ENCODE measurements at regions not wholly inside any gene's neighbourhood (a gene's known extent, or its start where the extent isn't known, plus 50 kb on each side); places are given as distances from the start of the nearest gene placed in this dataset.
"Not testable (repeated sequence)": the region's sequence is repeated elsewhere in the genome, so short reads cannot be mapped to it uniquely, and the experiment has no call there.

GRCh38 chrX:138923805-138924204 is 212.3 kb upstream of the FGF13 start:
- no peak for DNase-seq

- no peak for DNase-seq
These were observed 209.5 kb upstream of the FGF13 start for GRCh38 chrX:138921031-138921430.

DNA sequence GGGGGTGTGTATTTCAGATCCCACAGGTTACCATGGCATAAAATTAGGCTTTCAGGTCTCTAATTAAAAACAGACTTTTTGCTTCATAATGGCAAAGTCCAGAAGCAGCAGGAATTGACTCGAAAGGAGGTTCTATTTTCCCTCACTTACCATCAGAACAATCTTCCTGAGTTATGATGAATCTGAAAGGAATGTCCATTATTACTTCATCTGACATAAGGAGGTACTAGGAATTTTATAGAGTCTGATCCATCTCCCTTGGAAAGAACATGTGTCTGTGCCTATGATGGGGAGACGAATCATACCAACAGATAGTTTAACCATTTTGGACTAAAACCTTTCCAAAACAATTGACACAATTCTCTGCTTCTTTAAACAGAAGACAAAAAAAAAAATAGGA is 206.3 kb upstream of the FGF13 start:
- DNase-seq = no peak

DNA sequence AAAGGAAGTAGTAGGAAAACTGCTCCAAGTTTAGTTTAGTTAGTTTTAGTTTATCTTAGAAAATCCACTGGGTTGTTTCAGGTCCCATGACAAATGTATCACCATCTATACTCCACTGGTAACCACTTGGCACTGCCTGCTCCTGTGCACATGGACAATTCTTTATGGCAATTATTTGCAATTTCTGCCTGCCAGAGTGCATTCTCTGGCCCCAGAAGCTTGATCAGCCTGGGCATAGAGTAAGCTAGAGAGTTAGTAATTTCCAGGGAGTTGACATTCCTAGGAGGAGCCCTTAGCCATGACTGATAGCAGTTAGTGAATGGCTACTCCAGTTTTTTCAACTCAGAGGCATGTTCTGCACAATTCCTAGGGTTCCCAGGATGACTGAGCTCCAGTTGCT is 203.2 kb upstream of the FGF13 start:
- DNase-seq = no peak

DNA sequence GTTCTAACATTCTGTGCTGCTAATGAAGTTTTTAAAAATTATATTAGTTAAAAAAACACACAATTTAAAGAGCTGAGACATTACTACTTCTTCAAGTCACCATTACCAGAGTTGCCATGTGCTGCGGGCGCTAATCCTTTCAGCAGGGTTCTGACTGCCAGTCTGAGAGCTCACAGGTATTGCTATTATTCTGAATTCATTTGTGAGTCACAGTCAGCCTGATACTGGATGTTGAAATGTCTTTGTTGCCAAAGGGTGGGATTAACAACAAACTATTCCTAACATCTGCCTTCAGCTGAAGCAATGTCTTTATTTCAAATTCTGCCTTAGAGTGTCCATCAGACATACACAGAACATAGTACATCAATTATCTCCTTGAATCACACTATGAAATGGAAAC is 197.1 kb upstream of the FGF13 start:
- no peak for DNase-seq

- no peak for DNase-seq
These were observed 186.3 kb upstream of the FGF13 start for GRCh38 chrX:138897621-138898492.

DNA sequence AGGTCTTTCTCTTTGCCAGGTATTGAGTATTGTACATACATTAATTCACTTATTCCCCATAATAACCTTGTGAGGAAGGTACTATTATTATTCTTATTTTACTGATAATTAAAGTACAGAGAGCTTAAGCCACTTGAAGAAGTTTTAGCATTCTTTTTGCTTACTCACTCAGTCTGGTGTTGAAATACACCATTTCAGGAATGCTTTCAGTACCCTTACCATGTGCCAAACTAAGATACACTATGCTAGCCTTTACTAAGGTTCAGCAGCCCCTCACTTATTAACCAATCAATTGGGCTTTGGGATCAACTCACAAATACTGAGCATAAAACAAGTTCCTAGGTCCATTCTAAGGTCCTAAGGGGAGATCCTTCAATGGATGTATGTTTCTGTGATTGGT is 179.0 kb upstream of the FGF13 start:
- DNase-seq = no peak

DNA sequence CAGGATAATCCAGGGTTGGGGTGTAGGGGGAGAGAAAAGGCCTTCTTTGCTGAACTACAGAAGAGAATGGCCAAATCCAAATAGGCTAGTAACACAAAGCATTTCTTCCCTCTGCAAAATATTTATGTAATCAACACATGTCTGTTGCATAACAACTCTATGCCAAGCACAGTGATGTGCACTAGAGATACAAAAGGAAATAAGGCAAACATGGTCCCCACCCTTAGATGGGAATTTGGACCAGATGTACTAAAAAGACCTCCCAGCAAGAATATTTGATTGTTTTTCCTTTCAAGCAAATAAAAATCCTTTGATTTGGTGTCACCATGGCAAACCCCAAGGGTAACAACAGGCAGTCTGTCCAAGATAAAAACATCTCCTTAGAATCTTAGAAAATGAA is 177.6 kb upstream of the FGF13 start:
- DNase-seq = no peak

GRCh38 chrX:138886769-138887168 is 175.3 kb upstream of the FGF13 start:
- DNase-seq = no peak

- no peak for DNase-seq
These were observed 174.4 kb upstream of the FGF13 start for GRCh38 chrX:138885886-138886285.

DNA sequence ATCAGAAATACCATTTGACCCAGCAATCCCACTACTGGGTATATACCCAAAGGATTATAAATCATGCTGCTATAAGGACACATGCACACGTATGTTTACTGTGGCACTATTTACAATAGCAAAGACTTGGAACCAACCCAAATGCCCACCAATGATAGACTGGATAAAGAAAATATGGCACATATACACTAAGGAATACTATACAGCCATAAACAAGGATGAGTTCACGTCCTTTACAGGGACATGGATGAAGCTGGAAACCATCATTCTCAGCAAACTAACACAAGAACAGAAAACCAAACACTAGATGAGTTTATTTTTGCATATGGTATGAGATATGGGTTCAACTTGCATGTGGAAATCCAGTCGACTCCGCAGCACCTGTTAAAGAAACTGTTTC is 168.8 kb upstream of the FGF13 start:
- DNase-seq = not testable (repeated sequence)

DNA sequence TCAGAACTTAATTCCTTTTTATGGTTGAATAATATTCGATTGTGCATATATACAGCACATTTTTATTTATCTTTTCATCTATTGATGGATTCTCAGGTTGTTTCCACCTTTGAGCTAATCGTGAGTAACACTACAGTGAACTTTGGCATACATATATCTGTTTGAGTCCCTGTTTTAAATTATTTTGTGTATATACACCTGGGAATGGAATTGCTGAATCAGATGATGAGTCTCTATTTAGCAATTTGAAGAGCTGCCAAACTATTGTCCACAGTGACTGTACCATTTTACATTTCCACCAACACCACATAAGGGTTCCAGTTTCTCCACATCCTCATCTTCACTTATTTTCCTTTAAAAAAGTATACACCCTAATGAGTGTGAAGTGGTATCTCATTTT is 166.2 kb upstream of the FGF13 start:
- no peak for DNase-seq

- DNase-seq = no peak
These were observed 164.0 kb upstream of the FGF13 start for GRCh38 chrX:138875472-138875871.

GRCh38 chrX:138874271-138874935 is 162.9 kb upstream of the FGF13 start:
- DNase-seq = no peak

DNA sequence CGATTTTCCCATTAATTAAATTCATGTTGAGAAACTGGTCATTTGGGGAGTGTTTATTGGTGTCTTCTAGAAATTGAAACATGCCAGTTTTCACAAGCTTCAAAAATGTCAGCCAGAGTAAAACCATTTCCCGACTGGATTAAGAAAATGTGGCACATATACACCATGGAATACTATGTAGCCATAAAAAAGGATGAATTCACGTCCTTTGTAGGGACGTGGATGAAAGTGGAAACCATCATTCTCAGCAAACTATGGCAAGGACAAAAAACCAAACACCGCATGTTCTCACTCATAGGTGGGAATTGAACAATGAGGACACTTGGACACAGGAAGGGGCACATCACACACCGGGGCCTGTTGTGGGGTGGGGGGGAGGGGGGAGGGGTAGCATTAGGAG is 162.1 kb upstream of the FGF13 start:
- DNase-seq = not testable (repeated sequence)

GRCh38 chrX:138872537-138872936 is 161.0 kb upstream of the FGF13 start:
- DNase-seq = no peak

- no peak for DNase-seq
These were observed 160.2 kb upstream of the FGF13 start for GRCh38 chrX:138871739-138872138.

DNA sequence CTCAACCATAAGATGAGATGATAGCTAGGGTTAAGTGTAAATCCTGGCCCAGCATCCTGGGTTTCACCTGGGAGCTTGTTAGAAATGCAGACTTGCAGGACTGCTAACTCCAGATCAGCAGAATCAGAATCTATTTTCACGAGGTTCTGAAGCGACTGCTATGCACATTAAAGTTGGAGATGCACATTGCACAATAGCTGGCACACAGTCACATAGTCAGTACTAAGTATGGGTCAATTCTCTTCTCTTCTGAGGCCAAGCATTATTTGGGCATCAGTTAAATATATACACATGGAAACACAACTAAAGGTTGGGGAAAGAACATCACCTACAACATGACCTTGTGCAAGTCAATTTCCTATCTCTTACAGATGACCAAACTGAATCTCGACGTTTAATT is 155.1 kb upstream of the FGF13 start:
- DNase-seq = no peak

DNA sequence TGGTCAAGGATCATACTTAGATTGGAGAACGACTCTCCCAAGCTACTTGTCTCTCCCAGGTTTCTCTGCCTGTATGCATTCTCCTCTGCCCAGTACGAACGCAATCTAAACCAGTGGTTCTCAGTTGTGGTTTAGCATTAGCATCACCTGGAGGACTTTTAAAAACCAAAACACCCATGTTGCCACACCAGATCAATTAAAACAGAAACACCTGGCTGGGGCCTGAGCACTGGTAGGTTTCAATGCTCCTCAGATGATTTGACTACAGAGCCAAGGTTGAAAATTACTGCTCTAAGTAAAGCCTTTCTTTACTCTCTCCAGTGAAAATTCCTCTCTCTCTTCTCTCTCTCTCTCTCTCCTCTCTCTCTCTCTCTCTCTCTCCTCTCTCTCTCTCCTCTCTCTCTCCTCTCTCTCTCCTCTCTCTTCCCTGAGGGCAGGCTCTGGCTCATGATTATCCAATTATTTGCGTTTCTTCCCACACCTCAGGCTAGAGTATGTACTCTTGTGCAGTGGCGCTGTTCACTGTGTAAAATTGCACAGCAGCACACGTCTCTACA is 153.7 kb upstream of the FGF13 start:
- DNase-seq = no peak

- no peak for DNase-seq
These were observed 147.9 kb upstream of the FGF13 start for GRCh38 chrX:138859421-138859820.

- DNase-seq = no peak
These were observed 147.4 kb upstream of the FGF13 start for GRCh38 chrX:138858951-138859350.

DNA sequence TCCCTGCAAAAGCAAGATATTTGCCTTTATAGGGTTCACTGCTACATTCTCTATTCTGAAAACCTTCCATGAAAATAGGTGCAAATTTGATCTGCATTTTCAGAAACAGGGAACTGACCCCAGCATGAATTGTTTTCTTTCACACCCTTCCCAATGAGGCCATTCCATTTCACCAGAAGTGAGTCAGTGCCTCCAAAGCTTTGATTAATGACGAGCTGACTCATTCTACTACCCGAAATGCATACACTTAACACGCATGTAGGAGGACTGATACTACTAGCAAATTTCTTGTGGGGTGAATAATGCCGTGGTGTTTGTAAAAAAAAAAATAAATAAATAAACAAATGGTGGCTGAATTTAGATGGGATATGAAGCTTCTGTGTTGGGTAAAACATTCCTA is 146.9 kb upstream of the FGF13 start:
- no peak for DNase-seq

GRCh38 chrX:138856881-138857604 is 145.5 kb upstream of the FGF13 start:
- no peak for DNase-seq

DNA sequence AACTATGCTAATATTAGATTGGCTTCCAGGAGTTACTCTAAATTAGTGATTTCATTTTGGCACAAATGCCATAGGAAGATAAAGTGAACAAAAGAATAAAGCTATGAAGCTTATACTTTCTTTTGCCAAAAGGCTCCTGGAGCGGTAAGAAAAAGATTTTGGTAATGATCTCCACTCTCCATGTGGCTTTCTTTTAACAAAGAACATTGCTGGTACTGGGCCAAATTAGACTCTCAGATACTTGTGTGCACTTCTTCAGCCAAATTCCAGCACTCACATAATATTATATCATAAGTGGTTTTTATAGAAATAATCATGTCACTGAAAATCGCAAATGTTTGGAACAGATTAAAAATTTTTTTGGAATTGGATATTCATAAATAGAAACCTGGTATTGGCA is 142.4 kb upstream of the FGF13 start:
- no peak for DNase-seq

Measured in NCI-H524 treated with DMSO at 0.1 percent for 48 hours (cell line).